22Rv1 (cell line): ENCODE measurements at regions not wholly inside any gene's neighbourhood (a gene's known extent, or its start where the extent isn't known, plus 50 kb on each side); places are given as distances from the start of the nearest gene placed in this dataset.

Experiments
- ZFX ChIP-seq: fragments of 450-650 bp; IDR thresholded peaks from 2 replicates; pipeline ENCODE4 v1.6.1; 2017; ENCODE audit warnings: antibody characterized with exemption, borderline replicate concordance
- TF ChIP-seq, protein P1 (sequence below): fragments of 450-650 bp; IDR thresholded peaks from 2 replicates; pipeline ENCODE4 v1.5.1; 2017; ENCODE audit warnings: mild to moderate bottlenecking

DNA sequence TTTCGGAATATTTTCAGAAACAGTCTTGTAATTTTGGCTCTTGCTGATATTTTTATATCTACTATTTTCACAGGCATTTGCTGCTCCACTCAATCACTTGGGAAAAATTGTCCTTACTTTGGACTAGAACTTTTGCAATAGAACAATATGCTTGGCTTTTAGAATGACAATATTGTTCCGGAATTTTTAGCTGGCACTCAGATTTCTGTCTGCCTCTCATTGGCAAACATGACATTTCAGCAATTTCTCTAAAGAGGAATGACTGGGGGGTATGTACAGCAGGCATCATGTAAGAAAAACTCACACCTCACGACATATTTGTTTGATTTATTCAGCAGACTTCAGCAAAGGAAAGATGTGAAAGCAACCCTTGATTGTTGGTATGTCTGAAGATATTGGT, 243.6 kb upstream of the GPRIN3 start:
- TF ChIP-seq, protein P1, sequence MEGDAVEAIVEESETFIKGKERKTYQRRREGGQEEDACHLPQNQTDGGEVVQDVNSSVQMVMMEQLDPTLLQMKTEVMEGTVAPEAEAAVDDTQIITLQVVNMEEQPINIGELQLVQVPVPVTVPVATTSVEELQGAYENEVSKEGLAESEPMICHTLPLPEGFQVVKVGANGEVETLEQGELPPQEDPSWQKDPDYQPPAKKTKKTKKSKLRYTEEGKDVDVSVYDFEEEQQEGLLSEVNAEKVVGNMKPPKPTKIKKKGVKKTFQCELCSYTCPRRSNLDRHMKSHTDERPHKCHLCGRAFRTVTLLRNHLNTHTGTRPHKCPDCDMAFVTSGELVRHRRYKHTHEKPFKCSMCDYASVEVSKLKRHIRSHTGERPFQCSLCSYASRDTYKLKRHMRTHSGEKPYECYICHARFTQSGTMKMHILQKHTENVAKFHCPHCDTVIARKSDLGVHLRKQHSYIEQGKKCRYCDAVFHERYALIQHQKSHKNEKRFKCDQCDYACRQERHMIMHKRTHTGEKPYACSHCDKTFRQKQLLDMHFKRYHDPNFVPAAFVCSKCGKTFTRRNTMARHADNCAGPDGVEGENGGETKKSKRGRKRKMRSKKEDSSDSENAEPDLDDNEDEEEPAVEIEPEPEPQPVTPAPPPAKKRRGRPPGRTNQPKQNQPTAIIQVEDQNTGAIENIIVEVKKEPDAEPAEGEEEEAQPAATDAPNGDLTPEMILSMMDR = no peak
- TF ChIP-seq ZFX = no peak
